KMS-11 (cell line): ENCODE measurements at regions not wholly inside any gene's neighbourhood (a gene's known extent, or its start where the extent isn't known, plus 50 kb on each side); places are given as distances from the start of the nearest gene placed in this dataset.

Source experiments
- H2AFZ ChIP-seq: fragments of 200-600 bp; sonication (generic); 2 replicates; pipeline ENCODE4 v1.6.1; 2016; ENCODE audit warnings: antibody characterized with exemption, mixed run types, low read depth
- H3K27ac ChIP-seq: fragments of 200-600 bp; sonication (generic); 2 replicates; pipeline ENCODE4 v1.6.1; 2016; ENCODE audit warnings: mild to moderate bottlenecking, mixed run types
- H3K27me3 ChIP-seq: fragments of 200-600 bp; sonication (generic); 2 replicates; pipeline ENCODE4 v1.6.1; 2017; ENCODE audit warnings: mild to moderate bottlenecking, low read depth, mixed run types, moderate library complexity; ENCODE audit not compliant: insufficient read depth
- H3K36me3 ChIP-seq: fragments of 200-600 bp; sonication (generic); 2 replicates; pipeline ENCODE4 v1.6.1; 2017; ENCODE audit warnings: mild to moderate bottlenecking, mixed run types; ENCODE audit not compliant: insufficient read depth
- H3K4me1 ChIP-seq: fragments of 200-600 bp; sonication (generic); 2 replicates; pipeline ENCODE4 v1.6.1; 2016; ENCODE audit warnings: mild to moderate bottlenecking, low read depth, mixed run types; ENCODE audit not compliant: poor library complexity, severe bottlenecking
- H3K4me2 ChIP-seq: fragments of 200-600 bp; sonication (generic); 2 replicates; pipeline ENCODE4 v1.7.0; 2016; ENCODE audit warnings: mild to moderate bottlenecking, mixed run types
- H3K4me3 ChIP-seq: fragments of 200-600 bp; sonication (generic); IDR thresholded peaks from 2 replicates; pipeline ENCODE4 v1.6.1; 2017; ENCODE audit warnings: low read depth, low read length, mixed read lengths; ENCODE audit not compliant: insufficient read depth
- H3K79me2 ChIP-seq: fragments of 200-600 bp; sonication (generic); 2 replicates; pipeline ENCODE4 v1.6.1; 2016; ENCODE audit warnings: low read depth, mixed run types; ENCODE audit not compliant: insufficient read depth
- H3K9ac ChIP-seq: fragments of 200-600 bp; sonication (generic); 2 replicates; pipeline ENCODE4 v1.6.1; 2016; ENCODE audit warnings: mild to moderate bottlenecking, mixed run types
- H4K20me1 ChIP-seq: fragments of 200-600 bp; sonication (generic); 2 replicates; pipeline ENCODE4 v1.6.1; 2016; ENCODE audit warnings: mild to moderate bottlenecking, mixed run types; ENCODE audit not compliant: insufficient read depth
- TF ChIP-seq, protein P1 (sequence below): fragments of 200-600 bp; sonication (generic); conservative IDR thresholded peaks from 2 replicates; pipeline ENCODE4 v1.6.1; 2017; ENCODE audit warnings: low read depth, mild to moderate bottlenecking, antibody characterized with exemption, low read length, moderate library complexity, mixed read lengths

DNA sequence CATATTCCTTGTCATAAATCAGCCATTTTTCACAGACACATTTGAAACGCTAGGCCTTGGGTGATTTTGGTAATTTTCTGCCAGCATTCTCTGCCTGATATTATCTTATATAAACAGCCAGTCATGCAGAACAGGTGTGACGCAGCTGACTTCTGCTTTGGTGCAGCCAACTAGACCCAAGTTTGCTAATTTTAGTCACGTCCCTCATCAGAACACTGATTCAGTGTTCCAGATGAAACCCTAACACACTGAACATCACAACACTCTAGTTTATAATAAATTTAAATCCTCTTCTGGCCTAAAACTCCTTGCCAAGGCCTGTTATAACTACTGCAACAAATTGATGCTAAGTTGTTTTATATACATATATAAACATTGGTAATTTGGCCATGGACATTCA, 386.1 kb downstream of the SEC23A start:
- no peak overlapping the region for H3K4me2 ChIP-seq
- TF ChIP-seq, protein P1, sequence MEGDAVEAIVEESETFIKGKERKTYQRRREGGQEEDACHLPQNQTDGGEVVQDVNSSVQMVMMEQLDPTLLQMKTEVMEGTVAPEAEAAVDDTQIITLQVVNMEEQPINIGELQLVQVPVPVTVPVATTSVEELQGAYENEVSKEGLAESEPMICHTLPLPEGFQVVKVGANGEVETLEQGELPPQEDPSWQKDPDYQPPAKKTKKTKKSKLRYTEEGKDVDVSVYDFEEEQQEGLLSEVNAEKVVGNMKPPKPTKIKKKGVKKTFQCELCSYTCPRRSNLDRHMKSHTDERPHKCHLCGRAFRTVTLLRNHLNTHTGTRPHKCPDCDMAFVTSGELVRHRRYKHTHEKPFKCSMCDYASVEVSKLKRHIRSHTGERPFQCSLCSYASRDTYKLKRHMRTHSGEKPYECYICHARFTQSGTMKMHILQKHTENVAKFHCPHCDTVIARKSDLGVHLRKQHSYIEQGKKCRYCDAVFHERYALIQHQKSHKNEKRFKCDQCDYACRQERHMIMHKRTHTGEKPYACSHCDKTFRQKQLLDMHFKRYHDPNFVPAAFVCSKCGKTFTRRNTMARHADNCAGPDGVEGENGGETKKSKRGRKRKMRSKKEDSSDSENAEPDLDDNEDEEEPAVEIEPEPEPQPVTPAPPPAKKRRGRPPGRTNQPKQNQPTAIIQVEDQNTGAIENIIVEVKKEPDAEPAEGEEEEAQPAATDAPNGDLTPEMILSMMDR, result no peak
- H3K36me3 ChIP-seq, result no peaks in the 10 kb centered on the region
- no peak overlapping the region for H3K9ac ChIP-seq
- H3K79me2 ChIP-seq, result no peaks in the 10 kb centered on the region
- H3K4me1 ChIP-seq, result no peaks in the 10 kb centered on the region
- no peaks in the 10 kb centered on the region for H3K27me3 ChIP-seq
- H3K27ac ChIP-seq, result no peak overlapping the region
- no peak overlapping the region for H2AFZ ChIP-seq
- H3K4me3 ChIP-seq, result no peak overlapping the region
- no peaks in the 10 kb centered on the region for H4K20me1 ChIP-seq

GRCh38 chr14:38710881-38711280, 392.2 kb downstream of the SEC23A start:
- no peak overlapping the region for H3K27ac ChIP-seq
- no peak overlapping the region for H3K9ac ChIP-seq
- H3K4me3 ChIP-seq, result no peak overlapping the region
- no peak overlapping the region for H3K4me2 ChIP-seq
- H2AFZ ChIP-seq, result no peak overlapping the region
- H4K20me1 ChIP-seq, result no peaks in the 10 kb centered on the region
- H3K4me1 ChIP-seq, result no peaks in the 10 kb centered on the region
- TF ChIP-seq, protein P1, result no peak
- H3K36me3 ChIP-seq, result no peaks in the 10 kb centered on the region
- no peaks in the 10 kb centered on the region for H3K79me2 ChIP-seq
- H3K27me3 ChIP-seq, result no peaks in the 10 kb centered on the region

DNA sequence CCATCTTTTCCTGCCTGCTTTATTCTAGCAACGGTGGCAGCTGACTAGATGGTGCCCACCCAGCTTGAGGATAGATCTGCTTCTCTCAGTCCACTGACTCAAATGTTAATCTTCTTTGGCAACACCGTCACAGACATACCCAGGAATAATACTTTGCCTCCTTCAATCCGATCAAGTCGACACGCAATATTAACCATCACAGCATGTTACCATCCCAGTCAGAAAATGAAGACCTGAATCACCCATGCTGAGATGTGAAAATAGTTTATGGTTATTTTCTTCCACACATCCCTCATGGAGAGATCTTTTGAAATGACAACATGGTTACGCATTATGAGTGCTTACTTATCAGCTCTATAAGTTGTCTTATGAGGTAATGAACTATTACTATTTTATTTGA, 392.8 kb downstream of the SEC23A start:
- H3K27ac ChIP-seq, result no peak overlapping the region

GRCh38 chr14:38705220-38705619, 397.8 kb downstream of the SEC23A start:
- TF ChIP-seq, protein P1, result no peak

More for the DNA sequence above, 392.8 kb downstream of the SEC23A start:
- Histone ChIP-seq H4K20me1 (no peaks in the 10 kb centered on the region), H3K4me2 (no peak overlapping the region), H3K4me1 (no peaks in the 10 kb centered on the region), H3K27me3 (no peaks in the 10 kb centered on the region), H3K36me3 (no peaks in the 10 kb centered on the region), H3K4me3 (no peak overlapping the region), H3K9ac (no peak overlapping the region), H3K79me2 (no peaks in the 10 kb centered on the region), H2AFZ (no peak overlapping the region)
- TF ChIP-seq, protein P1, result no peak

More at GRCh38 chr14:38705220-38705619, 397.8 kb downstream of the SEC23A start:
- Histone ChIP-seq H4K20me1 (no peaks in the 10 kb centered on the region), H2AFZ (no peak overlapping the region), H3K27ac (no peak overlapping the region), H3K9ac (no peak overlapping the region), H3K27me3 (no peaks in the 10 kb centered on the region), H3K4me2 (no peak overlapping the region), H3K4me3 (no peak overlapping the region), H3K36me3 (no peaks in the 10 kb centered on the region), H3K79me2 (no peaks in the 10 kb centered on the region), H3K4me1 (no peaks in the 10 kb centered on the region)
